ENCODE measurements at regions not wholly inside any gene's neighbourhood (a gene's known extent, or its start where the extent isn't known, plus 50 kb on each side); places are given as distances from the start of the nearest gene placed in this dataset.
A peak's percentile ranks its signal among the peaks of the same experiment; 100 is the strongest.

- DNase-seq (ENCODE audit: low read depth): no peak
These were observed 125.2 kb upstream of the CCDC196 start for GRCh38 chr14:66361013-66361412.

DNA sequence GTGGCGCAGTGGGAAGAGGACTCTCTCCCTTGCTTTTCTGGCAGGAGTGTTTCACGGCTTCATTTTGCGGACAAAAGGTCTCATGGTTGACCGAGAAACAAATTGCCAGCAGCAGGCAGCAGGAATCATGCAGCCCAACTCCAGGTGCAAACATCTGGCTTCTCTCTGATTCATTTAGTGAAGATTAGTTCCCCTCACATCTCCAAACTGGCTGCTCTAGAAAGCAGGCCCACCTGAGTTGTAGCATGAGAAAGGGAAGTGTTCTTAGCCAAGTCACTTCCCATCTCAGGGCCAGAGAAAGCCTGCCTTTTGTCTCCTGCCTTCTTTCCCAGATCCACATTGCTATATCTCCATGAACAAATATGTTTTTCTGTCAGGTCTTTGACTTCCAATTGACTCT, 120.8 kb upstream of the CCDC196 start:
- no peak for DNase-seq (ENCODE audit: low read depth)

DNA sequence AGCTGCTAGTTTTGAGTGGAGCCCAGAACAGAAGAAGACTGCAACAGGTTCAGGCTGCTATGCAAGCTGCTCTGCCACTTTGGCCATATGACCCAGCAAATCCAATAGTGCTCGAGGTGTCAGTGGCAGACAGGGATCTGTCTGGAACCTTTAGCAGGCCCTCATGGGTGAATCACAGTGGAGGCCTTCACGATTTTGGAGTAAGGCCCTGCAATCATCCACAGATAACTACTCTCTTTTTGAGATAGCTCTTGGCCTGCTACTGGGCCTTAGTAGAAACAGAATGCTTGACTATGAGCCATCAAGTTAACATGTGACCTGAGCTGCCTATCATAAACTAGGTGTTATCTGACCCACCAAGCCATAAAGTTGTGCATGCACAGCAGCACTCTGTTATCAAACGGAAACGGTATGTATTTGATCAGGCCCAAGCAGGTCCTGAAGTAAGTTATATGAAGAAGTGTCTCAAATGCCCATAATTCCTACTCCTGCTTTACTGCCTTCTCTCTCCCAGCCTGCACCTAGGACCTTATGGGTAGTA, 116.9 kb upstream of the CCDC196 start:
- DNase-seq (ENCODE audit: low read depth): no peak

DNA sequence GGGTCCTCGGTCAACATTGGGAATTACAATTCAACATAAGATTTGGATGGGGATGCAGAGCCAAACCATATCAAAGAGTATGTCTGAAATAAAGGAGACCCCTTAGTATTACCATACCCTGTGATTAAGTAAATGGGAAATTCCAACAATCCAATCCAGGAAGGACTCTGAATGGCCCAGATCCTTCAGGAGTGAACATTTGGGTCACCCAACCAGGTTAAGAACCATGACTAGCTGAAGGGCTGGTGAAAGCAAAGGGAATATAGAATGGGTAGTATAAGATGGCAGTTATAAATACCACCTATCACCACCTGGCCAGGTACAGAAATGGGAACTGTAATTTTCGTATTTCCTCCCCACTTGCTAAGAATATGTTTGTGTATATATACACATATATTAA, 114.4 kb upstream of the CCDC196 start:
- no peak for DNase-seq (ENCODE audit: low read depth)

DNA sequence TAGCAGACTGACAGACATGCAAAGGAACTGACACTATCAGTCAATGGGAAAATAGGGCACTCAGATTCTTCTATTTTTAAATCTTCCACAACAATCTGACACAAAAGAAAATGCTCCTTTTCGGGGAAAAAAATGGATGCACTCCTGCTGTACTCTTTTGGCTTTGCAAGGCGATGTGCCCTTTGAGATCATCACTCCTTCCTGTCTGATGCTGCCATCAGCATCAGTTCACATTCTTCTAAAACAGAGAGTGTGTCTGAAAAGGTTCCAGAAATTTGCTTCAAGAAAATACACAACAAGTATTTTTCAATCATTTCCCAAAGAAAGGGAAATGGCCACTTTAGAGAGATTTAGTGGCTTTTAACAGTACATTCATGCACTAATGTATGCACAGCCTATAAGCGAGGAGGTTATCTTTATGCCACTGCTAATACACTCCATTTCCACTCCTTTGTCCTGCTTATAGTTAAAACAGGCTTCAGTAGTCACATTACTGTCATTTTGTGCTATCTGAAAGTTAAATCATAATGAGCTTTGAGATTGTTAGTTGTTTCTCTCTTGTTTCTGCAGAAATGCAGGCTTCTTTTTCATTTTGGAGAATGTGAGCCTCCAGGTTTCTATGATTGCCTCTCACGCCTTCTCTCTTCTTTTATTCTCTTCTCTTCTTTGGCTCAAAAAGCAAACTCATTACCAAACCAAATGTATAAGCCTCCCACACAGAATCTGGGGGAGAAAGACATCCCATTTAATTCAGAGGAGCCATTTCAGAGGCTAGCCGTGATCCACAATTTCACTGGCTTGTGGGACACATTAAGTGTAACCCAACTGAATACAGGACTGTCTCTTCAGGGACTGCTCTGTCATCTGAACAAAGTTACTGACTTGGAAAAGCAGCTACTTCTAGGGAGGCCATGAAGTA, 110.9 kb upstream of the CCDC196 start:
- no peak for DNase-seq (ENCODE audit: low read depth)

DNA sequence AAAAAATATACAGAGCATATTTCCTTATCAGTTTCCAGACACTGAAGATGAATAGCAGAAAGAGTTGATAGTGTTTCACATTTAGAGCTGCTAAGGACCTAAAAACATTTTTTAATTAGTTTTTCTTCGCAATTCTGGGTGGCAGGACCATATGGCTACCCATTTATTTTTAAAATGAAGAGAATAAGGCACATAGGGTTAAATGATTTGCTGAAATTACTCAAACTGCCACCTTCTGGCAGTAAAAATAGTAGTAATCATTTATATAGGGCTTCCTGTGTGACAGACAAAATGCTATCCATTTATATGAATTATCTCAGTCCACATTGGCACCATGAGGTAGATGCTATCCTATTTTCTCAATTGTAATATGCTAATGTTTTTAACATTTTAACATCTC, 108.6 kb upstream of the CCDC196 start:
- DNase-seq (ENCODE audit: low read depth): no peak

DNA sequence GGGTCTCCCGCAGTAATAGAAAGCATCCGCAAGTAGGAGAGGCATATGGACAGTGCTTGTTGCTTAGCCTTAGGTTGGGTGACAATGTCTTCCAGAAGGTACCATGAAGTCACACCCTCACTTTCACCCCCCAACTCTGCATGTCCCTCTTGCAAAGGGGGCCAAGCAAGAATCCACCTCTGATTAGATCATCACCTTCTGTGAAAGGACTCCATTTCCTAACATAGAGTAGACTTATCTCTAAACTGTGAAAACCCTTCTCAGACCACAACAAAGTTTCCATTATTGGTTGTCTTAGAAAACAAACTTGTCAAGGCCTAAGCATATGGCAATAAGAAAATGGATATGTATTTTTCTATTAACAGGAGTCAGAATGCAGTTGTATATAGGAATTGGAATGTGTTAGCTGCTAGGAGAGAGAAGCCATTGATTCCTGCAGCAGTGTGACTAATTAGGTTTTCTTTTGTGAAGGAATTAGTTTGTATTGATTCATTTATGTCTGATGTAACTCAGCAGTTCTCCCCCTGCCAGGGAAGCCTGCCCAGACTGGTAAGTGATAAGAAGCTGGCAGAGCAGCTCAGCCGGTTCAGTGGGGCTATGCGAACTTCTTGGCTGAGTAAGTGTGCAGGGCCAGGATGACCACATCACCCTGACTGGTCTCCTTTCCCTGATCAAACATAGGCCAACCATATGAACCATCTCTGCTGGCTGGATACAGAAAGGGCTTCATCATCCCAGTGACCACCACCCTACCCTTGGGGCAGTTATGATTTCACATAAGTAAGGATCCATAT, 107.3 kb upstream of the CCDC196 start:
- peak; percentile 12 for DNase-seq (ENCODE audit: low read depth)

- DNase-seq (ENCODE audit: low read depth): no peak
These were observed 106.0 kb upstream of the CCDC196 start for GRCh38 chr14:66380143-66380542.

DNA sequence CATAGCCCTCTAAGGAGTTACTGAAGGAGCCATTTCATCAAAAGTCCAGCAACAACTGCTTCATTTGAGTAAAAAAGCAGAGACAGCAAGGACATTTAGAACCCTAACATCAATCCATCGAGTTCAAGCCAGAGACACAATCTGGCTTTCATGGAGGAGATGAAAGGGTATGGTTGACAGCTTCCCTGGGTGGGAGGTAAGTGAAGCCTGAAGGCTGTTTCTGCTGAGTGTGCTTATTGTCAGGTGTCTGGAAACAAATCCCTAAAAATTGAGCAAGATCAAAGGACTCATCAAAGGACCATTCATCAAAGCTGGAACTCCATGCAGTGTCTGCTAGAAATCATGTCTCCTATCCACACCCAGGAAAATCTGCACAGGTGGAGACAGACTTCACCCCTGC, 104.4 kb upstream of the CCDC196 start:
- no peak for DNase-seq (ENCODE audit: low read depth)

- DNase-seq (ENCODE audit: low read depth): no peak
These were observed 102.9 kb upstream of the CCDC196 start for GRCh38 chr14:66383257-66383656.

DNA sequence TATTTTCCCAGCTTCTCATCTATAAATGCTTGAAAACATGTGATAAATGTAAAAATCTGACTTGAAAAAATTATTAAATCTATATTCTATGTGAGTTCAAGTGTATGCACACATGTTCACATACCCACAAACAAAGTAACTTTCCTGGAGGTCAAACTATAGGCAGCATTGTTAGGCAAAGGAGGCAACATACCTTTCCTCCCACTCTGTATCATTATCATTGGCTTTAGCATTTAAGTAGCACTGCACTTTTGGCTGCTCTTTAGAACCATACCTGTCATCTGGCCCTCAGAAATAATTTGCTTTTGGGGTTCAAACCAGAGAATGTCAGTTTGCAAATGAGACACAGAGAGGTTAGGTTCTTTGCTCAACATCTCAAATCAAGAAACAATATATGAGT, 102.4 kb upstream of the CCDC196 start:
- DNase-seq (ENCODE audit: low read depth): no peak

DNA sequence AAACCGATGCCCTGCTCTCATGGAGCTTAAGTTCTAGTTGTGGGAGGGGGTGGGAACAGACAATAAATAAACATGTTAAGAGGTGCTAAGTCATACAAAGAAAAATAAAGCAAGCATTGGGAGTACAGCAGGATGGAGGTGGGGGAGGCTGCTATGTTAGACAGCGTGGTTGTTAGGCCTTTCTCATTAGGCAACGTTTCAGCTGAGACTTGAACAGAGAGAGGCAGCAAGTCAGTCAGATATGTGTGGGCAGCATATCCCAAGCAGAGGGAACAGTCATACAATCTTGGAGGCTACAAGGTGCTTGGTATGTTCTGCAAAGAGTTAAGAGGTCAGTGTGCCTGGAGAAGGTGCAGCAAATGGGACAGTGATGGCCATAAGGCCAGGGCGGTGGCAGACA, 97.7 kb upstream of the CCDC196 start:
- DNase-seq (ENCODE audit: low read depth): no peak

GRCh38 chr14:66389481-66389880, 96.7 kb upstream of the CCDC196 start:
- DNase-seq (ENCODE audit: low read depth): no peak

- peak; percentile 14 for DNase-seq (ENCODE audit: low read depth)
These were observed 90.9 kb upstream of the CCDC196 start for GRCh38 chr14:66395300-66395699.

GRCh38 chr14:66396164-66396563, 90.0 kb upstream of the CCDC196 start:
- no peak for DNase-seq (ENCODE audit: low read depth)

- DNase-seq (ENCODE audit: low read depth): no peak
These were observed 87.7 kb upstream of the CCDC196 start for GRCh38 chr14:66398437-66398836.

- peak; percentile 34 for DNase-seq (ENCODE audit: low read depth)
These were observed 84.6 kb upstream of the CCDC196 start for GRCh38 chr14:66401449-66402095.

- peak; percentile 54 for DNase-seq (ENCODE audit: low read depth)
These were observed 83.0 kb upstream of the CCDC196 start for GRCh38 chr14:66403183-66403582.

- DNase-seq (ENCODE audit: low read depth): no peak
These were observed 82.1 kb upstream of the CCDC196 start for GRCh38 chr14:66404051-66404545.

DNA sequence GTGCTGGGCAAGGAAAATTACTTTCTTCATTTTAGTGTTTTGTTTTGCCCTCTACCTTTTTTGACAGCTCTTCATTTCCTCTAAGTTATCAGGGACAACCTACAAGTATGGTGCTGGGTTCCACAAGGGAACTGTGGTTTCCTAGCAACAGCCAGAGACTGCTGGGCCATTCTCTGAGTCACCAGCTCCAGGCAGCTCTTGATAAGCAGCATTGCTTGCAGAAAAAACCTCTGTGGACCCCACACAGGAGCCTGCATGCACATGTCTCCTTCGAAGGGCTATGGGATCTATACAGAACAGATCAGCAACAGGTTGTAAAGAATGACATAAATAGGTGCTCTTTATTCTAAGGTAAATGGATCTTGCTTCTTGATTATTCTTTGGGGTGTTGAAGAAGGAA, 81.0 kb upstream of the CCDC196 start:
- DNase-seq (ENCODE audit: low read depth): peak; percentile 68

GRCh38 chr14:66413901-66414300, 72.3 kb upstream of the CCDC196 start:
- DNase-seq (ENCODE audit: low read depth): no peak

- DNase-seq (ENCODE audit: low read depth): no peak
These were observed 71.7 kb upstream of the CCDC196 start for GRCh38 chr14:66414511-66414910.
